NCI-H2107 treated with DMSO at 0.1 percent for 48 hours (cell line): ENCODE measurements at regions not wholly inside any gene's neighbourhood (a gene's known extent, or its start where the extent isn't known, plus 50 kb on each side); places are given as distances from the start of the nearest gene placed in this dataset.
"Not testable (repeated sequence)": the region's sequence is repeated elsewhere in the genome, so short reads cannot be mapped to it uniquely, and the experiment has no call there.

ENCODE experiments used
- DNase-seq: peaks from one replicate; lab custom pipeline; 2025; ENCODE audit not compliant: unreplicated experiment; lab: John Stamatoyannopoulos, UW

DNA sequence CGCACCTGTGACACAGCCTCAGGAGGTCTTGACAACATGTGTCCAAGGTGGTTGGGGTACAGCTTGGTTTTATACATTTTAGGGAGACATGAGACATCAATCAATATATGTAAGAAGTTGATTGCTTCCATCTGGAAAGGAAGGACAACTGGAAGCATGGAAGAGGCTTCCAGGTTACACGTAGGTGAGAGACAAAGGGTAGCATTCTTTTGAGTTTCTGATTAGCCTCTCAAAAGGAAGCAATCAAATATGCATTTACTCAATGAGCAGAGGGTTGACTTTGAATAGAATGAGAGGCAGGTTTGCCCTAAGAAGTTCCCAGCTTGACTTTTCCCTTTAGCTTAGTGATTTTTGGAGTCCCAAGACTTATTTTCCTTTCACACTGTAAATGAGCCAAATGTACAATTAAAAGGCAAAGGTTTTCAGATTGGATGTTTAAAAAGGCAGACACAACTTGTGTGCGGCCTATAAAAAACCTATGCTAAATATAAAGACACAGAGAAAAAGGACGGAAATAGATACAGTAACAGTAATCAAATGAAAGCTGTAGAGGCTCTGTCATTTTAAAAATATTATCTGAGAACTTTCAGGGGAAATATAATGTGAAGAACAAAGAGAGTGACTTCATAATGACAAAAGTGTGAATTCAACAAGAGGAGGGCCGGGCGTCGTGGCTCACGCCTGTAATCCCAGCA lies 65.7 kb upstream of the LANCL2 start:
- DNase-seq = no peak

DNA sequence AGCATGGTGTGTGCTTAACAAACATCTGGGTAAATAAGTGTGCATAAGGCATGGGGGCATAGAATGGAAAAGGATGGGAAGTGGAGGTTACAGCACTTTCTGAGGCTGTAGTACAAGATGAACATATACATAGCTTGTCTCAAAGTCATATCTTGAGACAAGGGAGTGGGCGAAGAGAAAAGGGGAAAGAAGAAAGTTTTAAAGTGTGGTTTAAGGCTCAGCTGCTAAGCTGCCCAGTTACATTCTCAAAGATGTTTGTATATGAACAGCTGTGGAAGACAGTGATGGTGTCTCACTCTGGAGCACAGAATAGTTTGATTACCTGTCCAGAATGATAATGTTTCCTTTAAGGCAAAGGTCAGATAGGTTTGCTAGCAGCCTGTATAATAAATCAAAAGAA lies 61.9 kb upstream of the LANCL2 start:
- no peak for DNase-seq

DNA sequence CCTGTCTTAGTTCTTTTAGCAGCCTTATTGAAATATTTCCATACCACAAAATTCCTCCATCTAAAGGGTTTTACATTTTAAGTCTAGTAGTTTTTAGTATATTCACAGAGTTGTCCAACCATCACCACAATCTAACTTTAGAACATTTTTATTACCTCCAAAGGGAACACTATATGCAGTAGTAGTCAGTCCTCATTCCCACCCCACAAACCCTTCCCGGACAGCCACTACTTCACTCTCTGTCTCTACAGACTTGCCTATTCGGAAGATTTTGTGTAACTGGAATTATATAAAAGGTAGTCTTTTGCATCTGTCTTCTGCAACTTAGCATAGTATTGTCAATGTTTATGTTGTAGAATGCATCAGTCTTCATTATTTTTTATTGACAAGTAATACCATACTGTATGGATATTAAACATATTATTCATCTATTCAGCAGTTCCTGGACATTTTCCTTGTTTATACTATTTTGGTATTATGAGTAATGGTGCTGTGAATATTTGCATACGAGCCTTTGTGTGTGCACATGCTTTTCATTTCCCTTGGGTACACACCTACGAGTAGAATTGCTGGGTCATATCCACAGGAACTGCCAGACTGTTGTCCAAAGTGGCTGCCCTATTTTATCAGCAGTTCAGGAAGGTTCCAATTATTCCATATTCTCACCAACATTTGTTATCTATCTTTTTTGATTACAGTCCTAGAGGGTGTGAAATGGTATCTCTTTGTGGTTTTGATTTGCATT lies 60.9 kb upstream of the LANCL2 start:
- no peak for DNase-seq

DNA sequence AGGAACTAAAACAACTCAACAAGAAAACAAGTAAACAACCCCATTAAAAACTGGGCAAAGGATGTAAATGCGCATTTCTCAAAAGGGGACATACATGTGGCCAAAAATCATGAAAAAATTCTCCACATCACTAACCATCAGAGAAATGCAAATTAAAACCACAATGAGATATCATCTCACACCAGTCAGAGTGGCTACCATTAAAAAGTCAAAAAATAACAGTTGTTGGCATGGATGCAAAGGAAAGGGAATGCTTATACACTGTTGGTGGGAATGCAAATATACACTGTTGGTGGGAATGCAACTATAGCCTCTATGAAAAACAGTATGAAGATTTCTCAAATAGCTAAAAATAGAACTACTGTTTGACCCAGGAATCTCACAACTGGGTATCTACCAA lies 60.0 kb upstream of the LANCL2 start:
- no peak for DNase-seq

DNA sequence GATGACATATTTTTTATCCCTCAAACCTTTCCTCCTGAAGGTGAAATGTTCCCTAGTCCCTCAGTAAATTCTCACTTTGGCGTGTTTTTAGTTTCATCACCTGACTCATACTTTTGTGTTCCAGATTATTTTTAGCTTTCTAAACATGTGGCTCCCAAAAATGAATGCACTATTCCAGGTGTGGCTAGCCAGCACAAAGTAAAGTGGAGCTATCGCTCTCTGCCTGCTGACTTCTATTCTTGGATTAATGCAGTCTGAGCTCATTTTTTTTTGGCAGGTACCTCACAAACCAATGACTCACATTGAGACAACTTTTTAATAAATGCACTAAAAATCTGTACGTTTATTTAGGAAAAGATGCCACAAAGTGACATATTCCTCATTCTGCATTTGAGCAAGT lies 58.8 kb upstream of the LANCL2 start:
- DNase-seq = no peak

DNA sequence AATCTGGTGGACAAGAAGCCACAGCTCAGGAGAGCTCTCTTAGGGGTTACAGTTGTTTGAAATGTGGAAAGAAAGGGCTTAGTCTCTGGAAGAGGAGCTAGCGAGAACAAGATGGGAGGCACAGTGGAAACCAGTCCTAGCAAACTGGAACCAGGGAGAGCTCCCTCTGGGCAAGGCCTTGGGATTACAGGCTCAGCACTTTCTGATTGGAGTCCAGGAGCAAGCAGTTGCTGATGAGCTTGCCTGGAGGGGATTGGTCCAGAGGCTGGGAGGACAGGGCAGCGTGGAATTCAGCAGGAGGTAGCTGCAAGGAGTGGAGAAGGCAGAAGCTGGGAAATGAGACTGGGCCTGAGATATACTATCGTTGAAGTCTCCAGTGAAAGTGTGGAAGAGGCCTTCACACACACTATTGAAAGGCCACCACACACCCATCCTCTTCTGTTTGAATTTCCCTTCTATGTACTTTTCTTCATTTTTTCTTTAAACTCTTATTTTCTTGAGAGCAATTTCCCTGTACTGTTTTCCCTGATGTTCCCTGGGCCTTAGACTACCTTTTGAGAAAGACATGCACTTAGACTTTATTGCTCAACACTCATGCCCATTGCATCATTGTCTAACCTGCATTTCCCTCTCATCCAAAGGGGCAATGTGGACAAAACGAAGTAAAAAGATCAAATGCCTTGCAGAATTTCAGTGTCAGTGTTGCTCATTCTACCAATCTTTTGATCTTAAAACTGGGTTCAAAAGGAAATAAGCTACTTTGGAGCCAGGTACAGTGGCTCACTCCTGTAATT lies 57.8 kb upstream of the LANCL2 start:
- no peak for DNase-seq

DNA sequence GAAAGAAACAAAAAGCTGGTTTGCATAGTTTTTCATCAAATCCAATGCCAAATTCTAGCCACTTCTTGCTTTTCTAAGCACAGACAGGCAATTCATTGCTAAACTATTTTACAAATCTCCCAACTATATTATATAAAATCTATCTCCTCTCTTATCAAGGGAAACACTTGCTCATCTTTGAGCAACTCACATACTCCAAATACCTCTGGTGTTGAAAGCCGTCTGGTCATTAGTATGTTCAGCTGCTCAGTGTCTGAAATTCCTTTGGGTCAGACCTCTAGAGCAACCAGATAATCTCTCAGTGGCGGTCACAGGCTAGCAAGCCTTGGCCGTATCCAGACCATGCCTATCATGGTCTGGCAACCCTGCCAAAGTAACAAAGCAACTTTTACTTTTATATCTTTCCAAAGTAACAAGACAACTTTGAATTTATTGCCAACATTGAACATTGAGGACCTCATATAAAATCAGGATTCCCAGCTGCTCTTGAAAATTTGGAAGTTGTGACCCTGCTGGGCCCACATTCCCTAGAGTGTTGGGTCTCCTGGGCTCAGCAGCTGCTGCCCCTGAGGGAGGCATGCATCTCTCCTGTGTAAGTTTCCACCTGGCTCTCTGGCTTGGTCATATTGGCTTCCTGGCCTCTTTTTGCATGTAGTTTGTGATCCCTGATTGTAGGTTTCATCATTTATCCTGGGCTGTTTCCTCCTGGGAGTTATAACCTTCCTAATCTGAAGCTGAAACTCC lies 56.8 kb upstream of the LANCL2 start:
- no peak for DNase-seq

DNA sequence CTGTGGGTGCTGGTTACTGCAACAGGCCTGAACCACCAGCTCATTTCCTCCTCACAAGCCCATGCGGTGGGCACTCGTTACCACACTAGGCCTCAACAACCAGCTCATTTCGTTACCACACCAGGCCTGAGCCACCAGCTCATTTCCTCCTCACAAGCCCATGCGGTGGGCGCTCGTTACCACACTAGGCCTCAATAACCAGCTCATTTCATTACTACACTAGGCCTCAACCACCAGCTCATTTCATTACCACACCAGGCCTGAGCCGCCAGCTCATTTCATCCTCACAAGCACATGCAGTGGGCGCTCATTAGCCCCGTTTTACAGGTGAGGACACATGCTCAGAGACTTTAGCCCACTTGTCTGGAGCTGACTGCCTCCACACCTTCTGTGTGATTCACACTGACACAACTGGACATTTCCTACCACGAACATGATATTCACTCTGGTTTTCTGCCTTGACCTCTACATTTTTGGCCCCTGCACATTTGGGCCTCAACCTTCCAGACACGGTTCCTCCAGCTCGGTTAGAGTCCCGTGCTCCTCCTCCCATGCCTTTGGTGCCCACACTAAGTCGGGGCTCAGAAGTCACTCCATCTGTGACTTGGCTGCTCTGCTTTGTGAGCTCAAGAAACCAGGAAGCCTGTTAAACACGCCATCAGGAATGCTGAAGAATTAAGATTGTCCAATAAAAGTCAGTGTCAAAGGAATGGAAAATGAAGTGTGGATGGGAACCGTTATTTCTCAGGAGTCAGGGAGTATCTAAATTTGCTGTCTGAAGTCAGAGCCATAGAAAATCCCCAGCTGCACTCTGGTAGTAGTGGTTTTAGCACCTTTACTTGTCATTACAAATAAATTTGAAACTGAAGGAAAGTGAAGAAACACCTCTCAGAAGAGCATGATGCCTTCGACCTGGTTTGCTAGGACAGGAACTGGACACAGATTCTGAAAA lies 55.8 kb upstream of the LANCL2 start:
- DNase-seq = no peak

DNA sequence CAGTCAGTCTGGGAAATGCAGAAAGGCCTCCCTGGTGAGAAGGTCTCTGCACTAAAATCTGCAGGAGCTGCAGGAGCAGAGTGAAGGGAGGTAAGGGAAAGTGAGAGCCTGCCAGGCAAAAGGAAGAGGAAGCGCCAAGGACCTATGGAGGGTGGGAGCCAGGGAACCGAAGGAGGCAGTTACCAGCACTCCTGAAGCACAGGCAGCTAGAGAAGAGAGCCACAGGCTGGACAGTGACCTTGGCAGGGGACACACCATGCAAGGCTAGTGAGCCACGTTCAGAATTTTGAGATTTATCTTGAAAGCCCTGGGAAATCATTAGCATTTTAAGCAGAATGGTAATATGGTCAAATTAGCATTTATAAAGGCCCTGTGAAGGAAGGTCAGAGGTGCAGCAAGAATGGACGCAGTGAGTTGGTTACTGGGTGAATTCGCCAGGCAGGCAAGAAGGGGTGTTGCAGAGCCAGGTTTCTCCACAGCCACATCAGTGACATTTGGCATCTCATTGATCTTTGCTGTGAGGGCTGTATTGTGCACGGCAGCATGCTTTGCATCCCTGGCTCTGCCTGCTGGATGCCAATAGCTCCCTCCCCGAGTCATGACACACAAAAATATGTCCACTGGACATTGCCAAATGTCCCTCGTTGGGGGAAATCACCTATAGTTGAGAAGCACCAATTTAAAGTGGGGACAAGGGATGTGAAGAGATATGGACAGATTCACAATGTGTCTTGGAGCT lies 54.7 kb upstream of the LANCL2 start:
- DNase-seq = no peak

DNA sequence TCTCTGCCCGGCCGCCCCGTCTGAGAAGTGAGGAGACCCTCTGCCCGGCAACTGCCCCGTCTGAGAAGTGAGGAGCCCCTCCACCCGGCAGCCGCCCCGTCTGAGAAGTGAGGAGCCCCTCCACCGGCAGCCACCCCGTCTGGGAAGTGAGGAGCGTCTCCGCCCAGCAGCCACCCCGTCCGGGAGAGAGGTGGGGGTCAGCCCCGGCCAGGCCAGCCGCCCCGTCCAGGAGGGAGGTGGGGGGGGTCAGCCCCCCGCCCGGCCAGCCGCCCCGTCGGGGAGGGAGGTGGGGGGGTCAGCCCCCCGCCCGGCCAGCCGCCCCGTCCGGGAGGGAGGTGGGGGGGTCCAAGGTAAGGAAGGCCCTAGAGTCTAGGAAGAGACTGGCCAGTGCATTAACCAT lies 53.2 kb upstream of the LANCL2 start:
- not testable (repeated sequence) for DNase-seq

DNA sequence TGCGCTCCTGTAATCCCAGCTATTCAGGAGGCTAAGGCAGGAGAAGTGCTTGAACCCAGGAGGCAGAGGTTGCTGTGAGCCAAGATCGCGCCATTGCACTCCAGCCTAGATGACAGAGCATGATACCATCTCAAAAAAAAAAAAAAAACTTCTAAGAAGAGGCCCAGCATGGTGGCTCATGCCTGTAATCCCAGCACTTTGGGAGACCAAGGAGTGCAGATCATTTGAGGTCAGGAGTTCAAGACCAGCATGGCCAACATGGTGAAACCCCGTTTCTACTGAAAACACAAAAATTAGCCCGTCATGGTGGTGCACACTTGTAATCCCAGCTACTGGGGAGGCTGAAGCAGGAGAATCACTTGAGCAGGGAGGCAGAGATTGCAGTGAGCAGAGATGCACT lies 51.5 kb upstream of the LANCL2 start:
- not testable (repeated sequence) for DNase-seq

DNA sequence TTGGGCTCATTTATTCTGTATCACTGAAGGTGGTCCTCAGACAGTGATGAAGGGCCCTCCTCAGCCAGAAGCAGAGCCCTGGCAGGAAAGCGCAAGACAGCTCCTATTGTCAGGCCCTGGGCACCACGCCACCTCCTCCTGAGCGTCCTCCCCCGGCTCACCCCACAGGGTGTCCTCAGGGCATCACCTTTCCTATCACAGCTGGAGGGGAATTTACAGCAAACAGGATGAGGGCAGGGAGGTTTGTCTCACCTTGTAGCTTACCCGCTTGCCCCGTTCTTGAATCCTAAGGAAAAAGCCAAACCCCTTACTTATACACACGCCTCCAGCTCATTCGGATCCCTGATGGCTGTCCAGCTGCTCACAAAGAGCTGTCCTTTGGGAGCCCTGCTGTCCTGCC lies 50.2 kb upstream of the LANCL2 start:
- no peak for DNase-seq
